ENCODE measurements at regions not wholly inside any gene's neighbourhood (a gene's known extent, or its start where the extent isn't known, plus 50 kb on each side); places are given as distances from the start of the nearest gene placed in this dataset.

DNA sequence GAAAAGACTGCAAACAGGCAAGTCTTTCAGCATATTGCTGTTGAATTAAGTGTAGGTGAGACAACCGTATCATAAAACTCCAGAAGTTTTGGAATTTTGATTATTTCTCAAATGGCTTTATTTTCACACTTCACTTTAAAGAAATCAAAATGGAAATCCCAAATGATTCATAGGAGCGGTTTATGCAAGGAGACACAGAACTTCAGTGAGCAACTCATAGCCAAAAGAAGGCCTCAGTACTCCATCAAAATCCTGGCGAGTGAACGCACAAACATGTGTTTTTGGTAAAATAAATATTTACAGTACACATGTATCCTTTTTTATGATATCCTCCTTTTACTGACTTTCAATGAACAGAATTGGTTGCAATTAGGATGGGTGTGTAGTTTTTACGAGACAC lies 140.4 kb upstream of the APCDD1 start:
- no peak for DNase-seq (ENCODE audit: low spot score)

DNA sequence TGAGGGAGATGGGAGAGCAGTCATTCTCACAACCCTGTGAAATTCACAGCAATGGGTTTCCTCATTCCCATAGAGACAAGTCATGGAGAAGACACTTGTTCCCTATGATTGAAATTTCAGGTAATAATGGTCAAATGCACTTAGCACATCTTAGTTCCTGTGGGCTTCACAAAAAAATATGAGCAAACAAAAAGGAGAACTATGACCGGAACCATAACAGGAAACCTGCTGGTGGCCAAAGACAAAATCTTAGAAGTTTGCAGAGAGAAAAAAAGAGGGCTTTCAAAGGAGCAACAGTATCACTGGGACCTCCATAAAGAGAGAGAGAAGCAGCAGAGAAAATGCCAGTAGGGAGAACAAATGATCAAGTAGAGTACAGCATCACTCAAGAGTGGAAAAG lies 138.9 kb upstream of the APCDD1 start:
- no peak for DNase-seq (ENCODE audit: low spot score)

DNA sequence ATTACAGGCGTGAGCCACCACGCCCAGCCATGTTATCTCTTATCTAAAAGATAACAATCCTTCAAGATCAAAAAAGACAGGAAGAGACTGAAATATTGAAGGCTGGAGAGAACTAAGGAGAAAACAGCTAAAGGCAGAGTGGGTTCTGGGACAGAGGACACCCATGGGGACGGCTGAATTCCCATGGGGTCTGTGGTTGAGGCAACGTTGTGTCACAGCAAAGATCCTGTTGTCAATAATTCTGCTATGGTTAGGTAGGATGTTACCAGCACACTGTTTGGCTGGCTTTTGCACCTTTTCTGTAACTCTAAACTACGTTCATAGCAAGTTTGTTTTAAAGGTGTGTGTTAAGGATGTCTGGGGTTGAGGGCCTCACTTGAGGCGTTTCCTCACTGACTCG lies 137.7 kb upstream of the APCDD1 start:
- DNase-seq (ENCODE audit: low spot score), result no peak

DNA sequence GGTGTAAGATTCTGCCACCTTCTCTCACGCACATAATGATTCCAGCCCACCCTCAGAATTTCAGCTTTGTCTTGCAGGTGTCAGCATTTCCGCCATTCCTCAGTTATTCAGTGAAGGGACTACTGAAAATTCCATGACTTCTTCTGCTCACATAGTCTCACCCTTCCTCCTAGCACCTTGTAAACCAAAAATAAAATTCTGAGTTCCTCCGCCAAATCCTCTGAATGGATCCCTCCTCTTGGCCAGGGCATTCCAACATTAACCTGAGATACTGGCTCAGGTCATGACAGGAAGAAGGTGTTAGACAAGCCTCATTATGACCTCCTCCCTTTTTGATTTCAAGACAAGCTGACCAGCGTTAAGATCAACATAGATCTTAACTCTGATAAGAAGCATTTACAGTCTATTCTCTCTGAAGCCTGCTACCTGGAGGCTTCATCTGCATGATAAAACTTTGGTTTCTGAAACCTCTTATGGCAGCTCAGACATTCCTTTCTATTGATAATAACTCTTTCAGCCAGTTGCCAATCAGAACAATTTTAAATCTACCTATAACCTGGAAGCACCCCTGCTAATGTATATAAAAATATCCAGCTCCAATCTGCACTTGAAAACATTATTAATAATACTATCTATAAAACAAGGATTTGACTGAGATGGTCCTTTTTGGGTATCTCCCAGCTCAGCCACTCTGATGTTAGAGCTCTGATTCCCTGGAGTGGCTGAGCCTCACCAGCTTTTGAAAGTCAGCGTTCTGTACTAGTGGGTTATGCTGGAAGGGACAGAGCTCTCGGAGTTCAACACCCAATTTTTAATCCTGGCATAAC lies 136.4 kb upstream of the APCDD1 start:
- no peak for DNase-seq (ENCODE audit: low spot score)

DNA sequence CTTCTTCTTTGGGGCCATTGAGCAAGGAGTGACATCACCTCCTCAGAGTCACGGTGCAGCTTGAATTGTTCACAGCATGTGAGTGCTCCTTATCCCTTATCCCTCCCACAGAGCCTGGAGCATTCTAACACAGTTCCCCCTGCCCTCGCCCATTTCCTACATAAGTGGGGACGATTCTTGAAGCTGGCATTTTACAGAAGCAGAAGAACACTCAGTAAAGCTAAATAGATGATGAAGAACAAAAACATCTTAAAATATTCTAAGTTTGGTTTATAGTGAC lies 135.8 kb upstream of the APCDD1 start:
- DNase-seq (ENCODE audit: low spot score), result no peak

DNA sequence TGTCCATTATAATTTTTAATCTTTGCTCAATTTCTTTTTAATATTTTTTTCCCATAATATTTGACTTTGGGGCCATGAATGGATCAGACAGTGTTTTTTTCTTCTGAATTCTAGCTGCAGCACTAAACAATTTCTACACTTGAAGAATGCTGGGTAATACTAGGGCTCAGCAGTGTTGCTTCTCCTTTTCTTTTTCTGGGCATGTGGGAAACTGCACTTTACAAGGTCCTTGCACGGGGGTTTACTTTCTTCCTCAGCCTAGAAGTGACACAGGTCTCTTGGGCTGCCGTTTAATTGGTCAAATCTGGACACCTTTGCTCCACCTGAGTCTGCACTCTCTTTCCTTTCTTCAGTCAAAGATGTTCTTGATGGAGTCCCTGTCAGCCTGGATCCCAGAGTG lies 135.4 kb upstream of the APCDD1 start:
- no peak for DNase-seq (ENCODE audit: low spot score)

DNA sequence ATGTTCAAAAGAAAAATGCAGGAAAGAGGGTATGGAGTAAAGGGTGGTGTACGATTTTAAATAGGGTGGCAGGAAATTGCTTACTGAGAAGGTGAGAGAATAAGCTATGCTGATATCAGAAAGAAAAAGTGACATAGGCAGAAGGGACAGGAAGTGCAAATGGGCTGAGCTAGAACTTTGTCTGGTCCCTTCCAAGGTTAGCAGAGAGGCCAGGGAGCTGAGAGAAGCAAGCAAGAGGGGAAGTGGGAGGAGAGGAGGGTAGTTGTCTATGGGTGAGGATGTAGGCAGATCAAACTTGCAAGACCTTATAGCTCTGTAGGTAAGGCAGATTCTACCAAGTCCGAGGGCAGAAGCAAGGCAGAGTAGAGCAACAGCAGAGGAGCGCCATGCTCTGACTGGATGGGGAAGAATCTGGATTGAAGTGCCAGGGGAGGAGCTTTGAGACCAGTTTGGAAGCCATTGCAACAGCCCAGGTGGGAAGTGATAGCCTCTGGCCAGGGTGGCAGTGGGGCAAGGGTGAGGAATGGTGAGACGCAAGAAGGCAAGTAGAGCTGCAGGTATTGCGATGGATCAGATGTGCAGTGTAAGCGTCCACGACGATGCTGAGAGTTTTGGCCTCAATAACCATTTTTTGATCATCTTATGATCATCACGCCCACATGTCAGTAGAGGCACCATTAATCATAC lies 134.4 kb upstream of the APCDD1 start:
- no peak for DNase-seq (ENCODE audit: low spot score)

DNA sequence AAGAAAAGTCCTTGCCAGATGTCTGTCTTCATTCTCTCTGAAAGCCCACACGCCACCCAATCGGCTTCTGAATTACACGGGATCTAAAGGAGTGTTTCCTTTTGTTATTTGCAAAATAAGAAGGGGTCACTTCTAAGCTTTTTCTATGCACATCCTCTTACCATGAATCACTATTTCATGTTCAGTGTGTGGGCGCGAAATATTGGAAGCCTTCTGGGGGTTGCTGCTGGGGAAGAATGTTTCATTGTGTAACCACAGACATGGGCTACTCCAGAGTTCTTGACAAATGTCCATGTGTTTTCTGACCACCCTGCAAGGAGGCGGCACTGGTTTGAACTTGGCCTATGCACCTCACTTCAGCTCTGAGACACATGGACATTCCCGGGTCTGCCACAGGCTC lies 133.6 kb upstream of the APCDD1 start:
- no peak for DNase-seq (ENCODE audit: low spot score)

DNA sequence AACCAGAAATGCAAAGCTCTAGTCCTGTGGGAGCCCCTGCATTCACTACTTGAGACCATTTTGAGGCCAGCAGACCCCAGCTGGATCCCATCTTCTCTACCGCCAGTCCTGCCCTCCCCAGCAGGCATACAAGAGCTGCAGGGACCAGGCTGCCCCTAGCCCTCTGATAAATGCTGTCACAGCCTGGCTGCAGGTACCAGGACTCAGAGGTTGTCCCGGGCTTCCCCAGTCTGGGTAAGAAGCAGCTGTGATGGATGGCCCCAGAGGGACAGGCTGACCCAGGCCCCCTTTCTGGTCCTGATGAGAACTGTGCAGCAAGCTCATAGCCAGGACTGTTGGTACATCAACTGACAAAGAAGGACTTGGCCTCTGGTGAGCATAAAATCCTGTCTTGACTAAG lies 132.9 kb upstream of the APCDD1 start:
- no peak for DNase-seq (ENCODE audit: low spot score)

DNA sequence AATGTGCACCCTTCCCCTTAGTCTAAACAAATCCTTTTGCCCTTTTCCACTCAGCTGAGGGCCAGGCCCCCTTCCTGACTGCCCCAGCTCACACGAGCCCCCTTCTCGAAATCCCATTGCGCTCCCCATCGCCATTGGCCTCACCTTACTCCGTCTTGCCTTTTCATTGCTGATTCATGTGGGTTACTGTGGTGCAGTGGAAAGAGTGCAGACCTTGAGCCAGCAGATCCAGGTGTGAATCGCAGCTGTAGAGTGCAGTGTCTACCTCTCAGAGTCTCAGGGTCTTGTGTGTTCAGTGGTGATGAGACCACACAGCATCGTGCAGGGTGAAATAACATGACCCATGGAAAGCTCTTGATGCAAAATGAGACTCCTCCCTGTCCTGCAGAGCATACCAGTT lies 132.4 kb upstream of the APCDD1 start:
- DNase-seq (ENCODE audit: low spot score), result no peak

DNA sequence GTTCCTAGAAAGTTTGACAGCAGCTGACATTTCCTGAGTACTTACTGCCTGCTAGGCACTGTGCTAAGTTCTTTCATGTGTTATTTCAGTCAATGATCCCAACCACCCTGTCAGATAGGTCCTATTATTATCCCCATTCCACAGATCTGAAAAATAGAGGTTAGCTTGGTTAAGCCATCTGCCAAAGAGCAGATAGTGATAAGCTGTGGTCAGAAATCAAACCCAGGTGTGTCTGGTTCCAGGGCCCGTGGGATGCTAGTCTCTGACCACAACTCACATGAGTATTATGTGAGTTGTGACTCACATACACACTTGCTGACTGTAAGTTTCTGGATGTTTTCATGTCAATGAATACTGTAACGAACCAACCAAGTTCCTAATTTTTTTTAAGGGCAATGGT lies 132.0 kb upstream of the APCDD1 start:
- no peak for DNase-seq (ENCODE audit: low spot score)

DNA sequence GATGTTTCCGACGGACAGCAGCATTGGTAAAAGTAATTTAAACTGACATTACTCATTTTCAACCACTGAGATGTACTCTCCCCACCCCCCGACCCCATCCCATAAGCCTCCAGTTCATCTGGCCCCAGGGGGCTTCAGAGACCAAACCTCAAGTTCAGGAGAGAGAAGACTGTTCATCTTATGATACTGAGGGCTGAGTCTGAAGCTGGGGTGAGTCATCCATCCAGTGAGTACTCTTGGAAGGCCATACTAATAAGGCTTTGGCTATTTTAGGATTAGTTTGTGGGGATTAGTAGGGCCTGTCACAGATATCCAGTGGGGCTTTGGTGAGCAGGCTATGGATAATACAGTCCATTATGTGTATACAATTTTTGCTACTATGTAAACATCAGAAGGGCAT lies 125.3 kb upstream of the APCDD1 start:
- no peak for DNase-seq (ENCODE audit: low spot score)

DNA sequence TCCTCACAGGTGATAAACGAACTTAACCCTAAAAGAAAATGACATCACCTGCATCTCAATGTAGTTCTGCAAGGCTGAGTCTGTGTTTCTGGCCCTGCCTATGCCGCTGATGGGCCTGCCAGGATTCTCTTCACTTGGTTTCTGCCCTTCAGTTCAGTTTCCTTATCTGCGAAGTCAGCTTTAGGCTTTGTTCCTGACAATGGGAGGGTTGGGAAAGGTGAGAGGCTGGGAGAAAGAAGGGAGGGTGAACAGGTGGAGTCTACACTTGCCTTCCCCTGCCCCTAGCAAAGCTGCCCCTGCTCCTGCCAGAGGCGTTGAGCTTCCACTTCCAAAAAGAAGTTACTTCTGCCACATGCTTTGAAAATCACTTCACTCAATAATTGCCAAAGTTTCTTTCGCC lies 124.0 kb upstream of the APCDD1 start:
- no peak for DNase-seq (ENCODE audit: low spot score)

DNA sequence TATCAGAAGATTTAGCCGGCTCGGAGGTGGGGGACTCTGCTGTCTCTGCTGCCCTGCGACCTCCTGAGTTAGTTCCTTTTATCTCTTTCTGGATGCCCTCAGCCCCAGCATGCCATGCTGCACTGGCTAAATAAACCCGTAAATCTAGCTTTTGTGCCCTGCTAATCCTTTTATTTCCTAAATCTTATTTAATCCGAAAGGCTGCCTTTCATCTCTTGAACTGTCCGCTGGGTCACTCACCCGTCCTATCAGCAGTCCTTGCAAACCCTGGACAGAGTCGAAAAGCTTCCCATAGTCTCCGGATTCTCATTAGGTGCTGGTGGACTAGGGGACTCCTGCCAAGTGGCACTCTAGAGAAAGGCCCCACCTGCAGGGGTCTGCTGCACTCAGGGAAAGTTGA lies 122.0 kb upstream of the APCDD1 start:
- DNase-seq (ENCODE audit: low spot score), result no peak

DNA sequence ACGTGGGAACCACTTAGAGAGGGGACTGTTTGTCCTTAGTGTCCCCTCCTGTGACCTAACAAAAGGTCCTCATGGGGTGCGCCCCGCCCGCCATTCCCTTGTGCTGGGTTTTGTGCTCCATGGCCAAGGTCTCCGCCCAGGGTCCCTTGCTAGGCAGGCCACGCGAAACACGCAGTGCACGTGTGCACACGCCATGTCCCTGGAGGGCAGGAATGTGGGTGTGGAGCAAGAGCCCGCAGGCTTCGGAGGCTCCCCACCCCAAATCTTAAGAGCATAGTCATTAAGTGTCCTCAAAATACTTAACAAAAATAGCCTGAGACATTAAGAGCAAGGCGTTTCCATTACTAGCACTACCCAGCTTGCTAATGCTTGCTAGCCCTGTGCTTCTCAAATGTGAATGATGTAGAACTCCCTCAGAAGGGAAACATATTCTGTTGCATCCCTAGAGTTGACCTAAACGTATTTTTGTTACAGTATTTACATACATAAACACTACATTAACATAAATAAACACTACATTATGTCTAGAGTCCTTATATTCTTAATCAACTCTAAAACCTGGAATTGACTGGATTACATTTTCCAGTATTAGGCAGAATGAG lies 117.6 kb upstream of the APCDD1 start:
- DNase-seq (ENCODE audit: low spot score), result no peak

DNA sequence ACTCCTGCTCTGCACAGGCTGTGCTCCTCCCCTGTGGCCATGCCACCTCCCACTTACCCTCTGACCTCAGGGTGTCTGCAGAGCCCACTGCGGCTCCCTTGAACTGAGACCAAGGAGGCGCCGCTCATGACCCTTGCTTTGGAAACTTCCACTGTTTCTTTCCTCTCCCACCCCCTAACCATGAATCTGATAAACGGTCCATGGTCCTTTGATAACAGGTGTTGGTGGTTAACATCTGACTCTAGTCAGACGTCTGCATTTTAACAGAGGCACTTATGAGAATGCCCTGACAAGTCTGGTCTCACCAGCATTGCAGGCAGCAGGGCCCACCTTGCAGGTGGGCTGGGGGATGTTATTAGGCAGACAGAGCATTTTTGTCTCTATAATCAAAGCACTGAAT lies 113.6 kb upstream of the APCDD1 start:
- DNase-seq (ENCODE audit: low spot score), result no peak

DNA sequence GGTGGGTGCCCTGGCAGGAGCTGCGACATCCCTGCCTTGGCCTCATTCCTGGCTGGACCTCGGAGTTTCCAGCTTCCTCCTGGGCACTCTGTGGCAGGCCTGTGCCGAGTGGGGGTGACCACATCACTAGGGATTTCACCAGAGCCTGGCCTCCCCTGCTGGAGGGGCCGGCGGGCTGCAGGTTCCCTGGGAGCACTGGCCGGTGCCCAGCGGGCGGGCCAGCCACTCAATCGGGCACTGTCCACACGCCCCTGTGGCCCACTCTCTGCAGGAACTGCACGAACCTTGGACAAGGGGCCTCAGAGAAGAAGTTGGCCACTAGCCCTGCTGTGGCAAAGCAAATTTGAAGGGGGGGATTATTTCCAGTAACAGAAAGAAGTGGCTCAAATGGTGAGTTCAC lies 110.7 kb upstream of the APCDD1 start:
- DNase-seq (ENCODE audit: low spot score), result no peak

DNA sequence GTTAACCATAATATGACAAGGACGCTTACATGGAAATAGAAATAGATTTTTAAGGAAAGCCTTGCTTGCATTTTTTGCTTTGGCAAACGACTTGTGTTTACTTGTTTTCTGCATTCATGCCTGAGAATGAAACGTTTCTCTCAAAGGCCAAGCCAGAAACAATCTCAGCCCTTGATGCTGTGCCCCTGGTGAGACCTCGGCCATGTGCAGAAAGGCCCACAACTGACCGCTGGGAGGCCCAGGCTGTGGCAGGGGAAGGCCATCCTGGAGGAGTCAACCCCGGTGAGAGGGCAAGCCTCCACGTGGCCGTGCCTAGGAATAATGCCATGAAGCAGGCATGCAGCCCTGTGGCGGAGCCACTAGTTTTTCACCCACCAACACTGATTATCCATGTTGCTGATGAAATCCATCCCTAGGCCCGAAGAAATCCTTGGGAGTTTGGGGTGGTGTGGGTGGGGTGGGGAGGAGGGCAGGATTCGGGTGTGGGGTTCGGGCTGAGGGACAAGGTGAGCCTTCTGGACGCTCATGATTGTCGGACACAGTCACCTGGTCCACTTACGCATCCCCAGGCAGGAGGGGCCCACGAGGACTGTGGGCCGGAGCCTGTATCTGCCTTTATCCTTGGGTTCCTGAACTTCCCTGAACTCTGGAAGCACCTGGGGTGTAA lies 107.6 kb upstream of the APCDD1 start:
- DNase-seq (ENCODE audit: low spot score), result no peak

DNA sequence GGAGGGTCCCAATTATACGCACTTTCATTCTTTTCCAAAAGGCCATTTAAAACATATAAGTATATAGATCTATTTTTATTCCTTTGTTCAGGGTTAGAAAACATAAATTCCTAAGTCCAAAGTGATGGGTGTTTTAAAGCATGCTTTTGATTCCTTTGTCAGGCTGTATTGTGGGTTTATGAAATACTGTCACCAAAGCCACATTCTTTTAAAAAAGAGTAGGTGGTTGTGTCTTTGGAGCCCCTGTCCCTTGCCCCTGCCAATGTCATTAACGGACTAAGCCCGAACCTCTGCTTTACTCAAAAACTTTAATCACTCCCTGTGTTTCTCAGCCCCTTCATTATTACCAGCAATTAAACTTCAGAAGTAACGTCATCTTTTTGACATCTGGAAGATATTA lies 104.9 kb upstream of the APCDD1 start:
- DNase-seq (ENCODE audit: low spot score), result no peak

DNA sequence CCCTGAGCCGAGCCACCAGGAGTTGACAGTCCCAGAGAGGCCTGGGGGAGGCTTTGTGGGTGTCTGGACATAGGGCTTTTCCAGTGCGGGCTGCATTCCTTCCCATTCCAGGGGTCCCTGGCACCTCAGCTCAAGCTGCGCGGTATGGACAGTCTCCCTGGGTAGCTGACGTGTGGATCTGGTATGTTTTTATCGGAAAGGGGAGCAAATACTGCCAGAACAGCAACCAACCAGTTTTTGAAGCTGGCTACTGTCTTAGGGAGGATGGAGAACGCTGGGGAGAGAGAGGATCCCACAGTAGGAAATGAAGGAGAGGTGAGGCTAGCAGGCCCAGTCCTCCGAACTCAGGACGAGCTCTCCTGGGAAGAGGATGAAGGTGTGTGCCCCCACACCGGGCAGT lies 103.8 kb upstream of the APCDD1 start:
- no peak for DNase-seq (ENCODE audit: low spot score)

DNA sequence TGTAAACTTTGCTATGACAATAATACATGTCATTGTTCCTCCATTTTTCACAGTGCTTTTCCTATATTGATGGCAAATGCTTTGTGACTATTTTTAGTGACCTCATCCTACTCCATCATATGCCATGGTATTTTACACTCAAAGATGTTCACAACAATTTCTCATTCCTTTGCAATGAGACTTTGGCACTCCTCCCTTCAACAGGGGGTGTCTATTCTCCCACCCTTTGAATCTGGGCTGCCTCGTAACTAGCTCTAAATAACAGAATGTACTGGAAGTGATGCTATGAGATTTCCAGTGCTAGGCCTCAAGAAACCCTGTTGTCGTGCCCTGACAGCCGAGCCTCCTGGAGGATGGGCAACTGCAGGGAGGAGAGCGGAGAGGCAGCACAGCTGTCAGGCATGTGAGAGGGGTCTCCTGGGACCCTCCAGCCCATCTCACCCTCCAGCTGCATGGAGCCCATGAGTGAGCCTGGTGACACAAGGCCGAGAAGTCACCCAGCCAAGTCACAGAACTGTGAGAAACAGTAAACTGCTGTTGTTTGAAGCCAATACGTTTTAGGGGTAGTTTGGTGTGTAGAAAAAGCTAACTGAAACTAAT lies 103.1 kb upstream of the APCDD1 start:
- DNase-seq (ENCODE audit: low spot score), result no peak

DNA sequence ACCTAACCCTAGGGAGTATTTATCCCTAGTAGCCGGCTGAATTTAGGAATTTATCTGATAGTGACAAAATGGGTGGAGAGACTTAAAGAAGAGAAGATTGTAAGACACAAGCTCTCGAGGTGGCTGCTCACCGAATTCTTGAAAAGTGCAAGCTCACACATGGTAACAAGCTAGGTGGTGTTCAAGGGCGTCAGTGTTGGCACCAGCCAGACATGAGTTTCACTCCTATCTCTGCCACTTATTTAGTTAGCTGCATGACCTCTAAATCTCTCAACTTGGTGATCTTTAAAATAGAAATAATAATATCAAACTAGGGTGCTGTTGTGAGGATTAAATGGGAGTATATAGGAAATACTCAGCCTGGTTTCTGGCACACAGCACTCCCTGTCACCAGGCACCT lies 102.6 kb upstream of the APCDD1 start:
- DNase-seq (ENCODE audit: low spot score), result no peak

DNA sequence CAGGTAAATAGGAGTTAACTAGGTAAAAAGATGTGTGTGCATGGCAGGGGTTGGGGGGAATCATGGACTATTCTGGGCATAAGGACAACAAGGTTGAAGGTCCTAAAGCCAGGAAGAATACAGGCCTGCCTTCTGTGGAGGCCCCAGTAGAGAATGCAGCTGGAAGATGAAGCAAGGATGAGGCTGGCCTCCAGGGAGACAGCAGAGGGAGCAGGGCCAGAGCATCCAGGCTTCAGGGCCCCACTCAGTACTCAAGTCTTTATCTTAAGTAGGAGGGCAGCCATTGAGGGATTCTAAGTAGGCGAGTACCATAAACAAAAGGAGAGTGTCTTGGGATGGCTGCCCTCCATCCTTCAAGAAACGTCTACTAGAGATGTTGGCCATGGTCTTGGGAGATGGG lies 101.8 kb upstream of the APCDD1 start:
- DNase-seq (ENCODE audit: low spot score), result no peak

Measured in hematopoietic multipotent progenitor cell treated with erythropoietin and hydrocortisone succinate and interleukin-3 and kit ligand, for 17 days (in vitro differentiated cells).